ENCODE measurements at regions not wholly inside any gene's neighbourhood (a gene's known extent, or its start where the extent isn't known, plus 50 kb on each side); places are given as distances from the start of the nearest gene placed in this dataset.

DNA sequence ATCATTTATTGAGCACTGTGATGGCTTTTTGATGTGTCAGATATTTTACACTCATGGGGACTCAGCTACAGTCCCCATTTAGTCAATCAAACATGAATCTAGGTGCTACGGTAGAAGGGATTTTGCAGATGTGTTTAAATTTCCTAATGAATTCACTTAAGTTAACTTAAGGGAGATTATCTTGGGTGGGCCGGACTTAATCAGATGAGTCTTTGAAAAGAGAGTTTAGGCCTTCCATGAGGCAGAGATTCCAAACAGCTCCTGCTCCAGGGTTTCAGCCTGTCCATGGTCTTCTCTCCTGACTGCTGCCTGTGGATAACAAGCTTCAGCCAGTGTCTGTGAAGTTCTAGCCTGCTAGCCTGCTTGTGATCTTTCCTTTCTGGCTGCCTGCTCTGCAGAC, 202.4 kb downstream of the IDS start (continued):
- TF ChIP-seq, protein P1, sequence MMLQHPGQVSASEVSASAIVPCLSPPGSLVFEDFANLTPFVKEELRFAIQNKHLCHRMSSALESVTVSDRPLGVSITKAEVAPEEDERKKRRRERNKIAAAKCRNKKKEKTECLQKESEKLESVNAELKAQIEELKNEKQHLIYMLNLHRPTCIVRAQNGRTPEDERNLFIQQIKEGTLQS (IDR thresholded peaks at IDR 0.05; ENCODE audit: borderline replicate concordance, extremely low read depth, low read depth, low read length), result no peak
- TF ChIP-seq CHD4 (IDR thresholded peaks at IDR 0.05), result no peak
- TF ChIP-seq TCF12 (IDR thresholded peaks at IDR 0.05; ENCODE audit: low read depth, low read length), result no peak
- no peak for TF ChIP-seq CHD1 (IDR thresholded peaks at IDR 0.05; ENCODE audit: low read depth, low read length)
- TF ChIP-seq, protein P2, sequence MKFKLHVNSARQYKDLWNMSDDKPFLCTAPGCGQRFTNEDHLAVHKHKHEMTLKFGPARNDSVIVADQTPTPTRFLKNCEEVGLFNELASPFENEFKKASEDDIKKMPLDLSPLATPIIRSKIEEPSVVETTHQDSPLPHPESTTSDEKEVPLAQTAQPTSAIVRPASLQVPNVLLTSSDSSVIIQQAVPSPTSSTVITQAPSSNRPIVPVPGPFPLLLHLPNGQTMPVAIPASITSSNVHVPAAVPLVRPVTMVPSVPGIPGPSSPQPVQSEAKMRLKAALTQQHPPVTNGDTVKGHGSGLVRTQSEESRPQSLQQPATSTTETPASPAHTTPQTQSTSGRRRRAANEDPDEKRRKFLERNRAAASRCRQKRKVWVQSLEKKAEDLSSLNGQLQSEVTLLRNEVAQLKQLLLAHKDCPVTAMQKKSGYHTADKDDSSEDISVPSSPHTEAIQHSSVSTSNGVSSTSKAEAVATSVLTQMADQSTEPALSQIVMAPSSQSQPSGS (IDR thresholded peaks at IDR 0.05; ENCODE audit: low read length), result no peak
- no peak for TF ChIP-seq SMAD5 (IDR thresholded peaks at IDR 0.05; ENCODE audit: low read depth)
- no peak for TF ChIP-seq RELA (IDR thresholded peaks at IDR 0.05; ENCODE audit: borderline replicate concordance, partially characterized antibody)
- TF ChIP-seq NBN (IDR thresholded peaks at IDR 0.05), result no peak

DNA sequence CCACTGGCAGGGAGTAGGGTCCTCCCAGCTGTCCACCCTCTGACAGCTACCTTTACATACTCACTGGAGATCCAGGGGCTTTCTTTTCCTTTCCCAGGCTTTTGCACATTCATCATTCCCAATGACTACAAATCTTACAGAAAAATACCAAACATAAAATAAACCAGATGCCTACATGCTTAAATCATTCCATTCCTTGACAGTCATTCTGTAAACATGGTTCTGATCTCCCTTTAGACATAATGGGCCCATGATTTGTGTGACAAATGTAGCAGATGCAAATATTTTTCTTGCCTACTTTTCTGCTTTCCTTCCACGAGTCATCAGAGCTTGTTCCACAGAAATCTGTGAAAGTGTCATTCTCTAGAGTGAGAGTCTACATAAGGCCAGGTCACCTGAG, 207.0 kb downstream of the IDS start:
- no peak overlapping the region for H2AFZ ChIP-seq (ENCODE audit: control insufficient read depth, low read depth, low read length)
- intact Hi-C loops (cut with micrococcal nuclease; ENCODE audit: unreplicated experiment) (no loop called here), in situ Hi-C loops (cut with MboI) (no loop called here)
- H3K36me3 ChIP-seq (ENCODE audit: control insufficient read depth in 2 of 2, insufficient read depth in 2 of 2, low read length in 1 of 2), result no peaks in the 10 kb centered on the region
- H3K4me3 ChIP-seq, result no peak overlapping the region
- H3K27ac ChIP-seq (ENCODE audit: control insufficient read depth, insufficient read depth), result no peak overlapping the region
- H3K27me3 ChIP-seq (replicated peaks in 1 of 2; ENCODE audit: control insufficient read depth in 2 of 2, insufficient read depth in 2 of 2, low read length in 1 of 2), result no peaks in the 10 kb centered on the region
- H3K4me1 ChIP-seq (ENCODE audit: control insufficient read depth, insufficient read depth, low read length), result no peaks in the 10 kb centered on the region
- no peak for TF ChIP-seq POLR2AphosphoS5 (IDR thresholded peaks at IDR 0.05; ENCODE audit: low read length)
- no peak for TF ChIP-seq RCOR1 (conservative IDR thresholded peaks at IDR 0.05; ENCODE audit: low read depth, low read length)
- no peak for TF ChIP-seq MEF2A (IDR thresholded peaks at IDR 0.05; ENCODE audit: insufficient read depth, low read depth, low read length)
- no peak for TF ChIP-seq NR2C2 (IDR thresholded peaks at IDR 0.05; ENCODE audit: borderline replicate concordance, control insufficient read depth, insufficient read length, low read depth)
- no peak for TF ChIP-seq CHD4 (IDR thresholded peaks at IDR 0.05)
- TF ChIP-seq, protein P3, sequence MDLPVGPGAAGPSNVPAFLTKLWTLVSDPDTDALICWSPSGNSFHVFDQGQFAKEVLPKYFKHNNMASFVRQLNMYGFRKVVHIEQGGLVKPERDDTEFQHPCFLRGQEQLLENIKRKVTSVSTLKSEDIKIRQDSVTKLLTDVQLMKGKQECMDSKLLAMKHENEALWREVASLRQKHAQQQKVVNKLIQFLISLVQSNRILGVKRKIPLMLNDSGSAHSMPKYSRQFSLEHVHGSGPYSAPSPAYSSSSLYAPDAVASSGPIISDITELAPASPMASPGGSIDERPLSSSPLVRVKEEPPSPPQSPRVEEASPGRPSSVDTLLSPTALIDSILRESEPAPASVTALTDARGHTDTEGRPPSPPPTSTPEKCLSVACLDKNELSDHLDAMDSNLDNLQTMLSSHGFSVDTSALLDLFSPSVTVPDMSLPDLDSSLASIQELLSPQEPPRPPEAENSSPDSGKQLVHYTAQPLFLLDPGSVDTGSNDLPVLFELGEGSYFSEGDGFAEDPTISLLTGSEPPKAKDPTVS (IDR thresholded peaks at IDR 0.05; ENCODE audit: low read depth, low read length), result no peak
- no peak for TF ChIP-seq MEF2B (IDR thresholded peaks at IDR 0.05; ENCODE audit: partially characterized antibody, poor library complexity, severe bottlenecking)
- 0% methylated on average over 1 of the region's 1 CpG for WGBS (ENCODE audit: insufficient coverage, insufficient replicate concordance, low lambda C conversion rate, missing lambda C conversion rate)
- no TSS peak for BruUV-seq (replicated peaks)
- POLR2A ChIA-PET, result no interaction called here
- no peaks in the 10 kb centered on the region for H4K20me1 ChIP-seq (ENCODE audit: control insufficient read depth, insufficient read depth)
- SMC1A ChIA-PET (ENCODE audit: uncharacterized antibody, unreplicated experiment), result interaction anchor here (0.6 kb wide), 1 partner anchor 591 kb away, joined by 3 read pairs; no protein-coding TSS in a partner anchor
- H3K9me3 ChIP-seq (replicated peaks; ENCODE audit: control insufficient read depth, insufficient read depth, low read length), result no peaks in the 10 kb centered on the region
- ATAC-seq (no peak), FAIRE-seq (no peak), DNase-seq (ENCODE audit: low read depth, low spot score) (no peak)
- no peaks in the 10 kb centered on the region for H3K79me2 ChIP-seq (ENCODE audit: control insufficient read depth, insufficient read depth, low read length)
- RAD21 ChIA-PET (ENCODE audit: unreplicated experiment), result no interaction called here
- CTCF ChIA-PET, result no interaction called here
- no peak overlapping the region for H3K4me2 ChIP-seq (ENCODE audit: control insufficient read depth, insufficient read depth)
- no peak overlapping the region for H3K9ac ChIP-seq (ENCODE audit: control insufficient read depth, insufficient read depth, low read length)

Data from GM12878 (cell line).